Subcutaneous abdominal adipose tissue (tissue), 5 donors: ENCODE measurements at regions not wholly inside any gene's neighbourhood (a gene's known extent, or its start where the extent isn't known, plus 50 kb on each side); places are given as distances from the start of the nearest gene placed in this dataset.

Source experiments
- H3K27ac ChIP-seq: one replicate; pipeline ENCODE4 v1.7.0; 2013; ENCODE audit warnings: low read depth, mild to moderate bottlenecking, inconsistent platforms, low read length, moderate library complexity
- H3K27me3 ChIP-seq, 5 donors: one replicate each; pipeline ENCODE4 v1.7.0; 2013; ENCODE audit warnings: low read length in 5 of 5, inconsistent platforms in 1 of 5; ENCODE audit not compliant: control insufficient read depth in 5 of 5, insufficient read depth in 4 of 5
- H3K36me3 ChIP-seq, 5 donors: one replicate each; pipeline ENCODE4 v1.7.0; 2013; ENCODE audit warnings: low read length in 5 of 5; ENCODE audit not compliant: control insufficient read depth in 5 of 5, insufficient read depth in 5 of 5
- H3K4me1 ChIP-seq, 5 donors: one replicate each; pipeline ENCODE4 v1.7.0; 2013; ENCODE audit warnings: low read length in 5 of 5, mild to moderate bottlenecking in 3 of 5, moderate library complexity in 1 of 5; ENCODE audit not compliant: control insufficient read depth in 5 of 5, insufficient read depth in 5 of 5
- H3K4me3 ChIP-seq, 5 donors: one replicate each; pipeline ENCODE4 v1.7.0; 2013; ENCODE audit warnings: low read length in 5 of 5, low read depth in 1 of 5
- H3K9ac ChIP-seq, 5 donors: one replicate each; pipeline ENCODE4 v1.7.0; 2013; ENCODE audit warnings: low read length in 5 of 5, mild to moderate bottlenecking in 4 of 5, moderate library complexity in 3 of 5
- H3K9me3 ChIP-seq, 5 donors: one replicate each; pipeline ENCODE4 v1.7.0; 2013; ENCODE audit warnings: low read length in 5 of 5; ENCODE audit not compliant: control insufficient read depth in 5 of 5
- donor health status: healthy.
- donor health status: healthy.
- donor health status: healthy.
- donor health status: healthy.
- donor health status: healthy.

- H3K9ac ChIP-seq: no peak overlapping the region
- H3K4me1 ChIP-seq: no peaks in the 10 kb centered on the region
- H3K27ac ChIP-seq: no peak overlapping the region
- peaks cover 0 to 3% (median 0%) of the 10 kb centered on the region in 5 donors for H3K9me3 ChIP-seq
- H3K4me3 ChIP-seq: no peak overlapping the region
- H3K36me3 ChIP-seq: no peaks in the 10 kb centered on the region
- peaks cover 0 to 2% (median 0%) of the 10 kb centered on the region in 5 donors for H3K27me3 ChIP-seq
Measured at GRCh38 chr17:33352526-33352925, 59.4 kb upstream of the ASIC2 start.

DNA sequence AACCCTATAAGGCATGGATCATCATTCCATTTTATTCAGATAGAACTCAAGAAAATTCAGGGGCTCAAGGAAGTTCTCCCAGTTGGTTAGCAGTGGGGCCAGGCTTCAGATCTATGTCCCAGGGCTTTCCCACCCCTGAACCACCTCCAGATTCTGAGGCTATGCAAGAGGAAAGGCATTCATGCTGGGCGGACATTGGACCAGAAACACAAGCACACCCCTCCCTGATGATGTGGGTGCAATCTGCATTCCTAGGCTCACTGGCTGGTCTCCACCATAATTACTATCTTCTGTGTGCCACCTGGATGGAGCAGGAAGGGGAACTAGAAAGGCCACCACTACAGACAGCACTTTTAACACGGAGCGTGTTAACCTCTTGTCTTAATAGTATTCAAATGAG, 63.2 kb upstream of the ASIC2 start:
- H3K4me3 ChIP-seq: no peak overlapping the region
- no peak overlapping the region for H3K27ac ChIP-seq
- no peaks in the 10 kb centered on the region for H3K36me3 ChIP-seq
- peaks cover 0 to 3% (median 0%) of the 10 kb centered on the region in 5 donors for H3K9me3 ChIP-seq
- H3K27me3 ChIP-seq: peaks cover 0 to 2% (median 0%) of the 10 kb centered on the region in 5 donors
- H3K4me1 ChIP-seq: no peaks in the 10 kb centered on the region
- no peak overlapping the region for H3K9ac ChIP-seq

- Histone ChIP-seq H3K27ac (no peak overlapping the region), H3K4me3 (no peak overlapping the region), H3K9me3 (peaks cover 0 to 2% (median 0%) of the 10 kb centered on the region in 5 donors), H3K27me3 (no peaks in the 10 kb centered on the region), H3K36me3 (no peaks in the 10 kb centered on the region), H3K9ac (no peak overlapping the region), H3K4me1 (peaks cover 0 to 3% (median 0%) of the 10 kb centered on the region in 5 donors)
Measured at GRCh38 chr17:33363475-33363874, 70.4 kb upstream of the ASIC2 start.

DNA sequence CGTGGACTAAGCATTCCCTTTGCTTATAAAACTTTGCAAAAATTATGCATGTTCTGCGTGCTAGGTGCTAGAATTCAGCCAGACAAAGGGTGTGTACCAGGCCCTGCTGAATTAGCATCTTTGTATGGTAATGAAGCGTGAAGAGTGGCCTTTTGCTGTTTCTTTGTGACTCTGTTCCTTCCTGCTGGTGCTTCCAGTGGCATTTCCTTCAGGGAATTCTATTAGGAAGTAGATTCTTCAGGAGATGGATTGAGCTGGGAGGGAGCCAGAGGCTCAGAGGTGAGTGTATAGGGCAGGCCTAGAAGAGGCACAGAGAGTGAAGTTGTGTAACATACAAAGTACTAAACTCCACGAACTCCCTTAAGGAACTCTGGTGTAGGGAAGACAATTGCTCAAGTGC, 73.9 kb upstream of the ASIC2 start:
- H3K9me3 ChIP-seq: peaks cover 0 to 2% (median 0%) of the 10 kb centered on the region in 5 donors
- no peak overlapping the region for H3K4me3 ChIP-seq
- H3K9ac ChIP-seq: no peak overlapping the region
- H3K27me3 ChIP-seq: peaks cover 0 to 3% (median 0%) of the 10 kb centered on the region in 5 donors
- peaks cover 0 to 3% (median 0%) of the 10 kb centered on the region in 5 donors for H3K4me1 ChIP-seq
- H3K36me3 ChIP-seq: no peaks in the 10 kb centered on the region
- no peak overlapping the region for H3K27ac ChIP-seq

GRCh38 chr17:33369149-33369548, 76.1 kb upstream of the ASIC2 start:
- Histone ChIP-seq H3K9me3 (peaks cover 0 to 2% (median 0%) of the 10 kb centered on the region in 5 donors), H3K4me1 (peaks cover 0 to 3% (median 0%) of the 10 kb centered on the region in 5 donors), H3K27me3 (peaks cover 0 to 5% (median 3%) of the 10 kb centered on the region in 5 donors), H3K9ac (no peak overlapping the region), H3K36me3 (no peaks in the 10 kb centered on the region), H3K27ac (no peak overlapping the region), H3K4me3 (no peak overlapping the region)

- H3K27ac ChIP-seq: no peak overlapping the region
- no peaks in the 10 kb centered on the region for H3K36me3 ChIP-seq
Measured at GRCh38 chr17:33369876-33370275, 76.8 kb upstream of the ASIC2 start.

GRCh38 chr17:33370401-33370800, 77.3 kb upstream of the ASIC2 start:
- H3K27ac ChIP-seq: no peak overlapping the region
- peaks cover 0 to 5% (median 3%) of the 10 kb centered on the region in 5 donors for H3K27me3 ChIP-seq
- H3K4me1 ChIP-seq: peaks cover 0 to 3% (median 0%) of the 10 kb centered on the region in 5 donors
- H3K9ac ChIP-seq: no peak overlapping the region
- H3K36me3 ChIP-seq: no peaks in the 10 kb centered on the region
- peaks cover 0 to 2% (median 0%) of the 10 kb centered on the region in 5 donors for H3K9me3 ChIP-seq
- H3K4me3 ChIP-seq: no peak overlapping the region

More at GRCh38 chr17:33369876-33370275, 76.8 kb upstream of the ASIC2 start:
- peaks cover 0 to 2% (median 0%) of the 10 kb centered on the region in 5 donors for H3K9me3 ChIP-seq
- H3K9ac ChIP-seq: no peak overlapping the region
- no peak overlapping the region for H3K4me3 ChIP-seq
- H3K4me1 ChIP-seq: peaks cover 0 to 3% (median 0%) of the 10 kb centered on the region in 5 donors
- H3K27me3 ChIP-seq: peaks cover 0 to 5% (median 3%) of the 10 kb centered on the region in 5 donors

DNA sequence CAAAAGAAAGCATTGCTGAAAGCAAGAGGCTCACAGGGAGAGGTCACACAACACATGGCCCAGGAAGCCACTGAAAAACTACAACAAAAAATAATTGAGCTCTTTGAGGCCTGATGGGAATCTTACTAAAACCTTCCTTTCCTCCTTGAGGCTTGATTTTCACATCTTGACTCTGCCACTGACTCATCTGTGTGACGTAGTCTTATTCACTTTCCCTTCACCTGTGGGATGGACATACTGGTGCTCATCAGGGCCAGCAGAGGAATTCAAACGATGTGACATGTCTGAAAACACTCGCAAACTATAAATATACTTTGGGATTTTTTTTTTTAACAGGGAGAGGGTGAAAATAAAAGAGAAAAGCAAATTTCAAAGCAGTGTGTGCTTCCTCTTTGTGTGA, 78.3 kb upstream of the ASIC2 start:
- Histone ChIP-seq H3K4me3 (no peak overlapping the region), H3K27ac (no peak overlapping the region), H3K36me3 (no peaks in the 10 kb centered on the region), H3K27me3 (peaks cover 0 to 5% (median 3%) of the 10 kb centered on the region in 5 donors), H3K9me3 (peaks cover 0 to 2% (median 0%) of the 10 kb centered on the region in 5 donors), H3K9ac (no peak overlapping the region), H3K4me1 (peaks cover 0 to 3% (median 0%) of the 10 kb centered on the region in 5 donors)

- Histone ChIP-seq H3K27ac (no peak overlapping the region), H3K9me3 (no peaks in the 10 kb centered on the region), H3K4me1 (no peaks in the 10 kb centered on the region), H3K9ac (no peak overlapping the region), H3K4me3 (no peak overlapping the region), H3K27me3 (peaks cover 0 to 5% (median 3%) of the 10 kb centered on the region in 5 donors), H3K36me3 (no peaks in the 10 kb centered on the region)
Measured at GRCh38 chr17:33373273-33373672, 80.2 kb upstream of the ASIC2 start.

DNA sequence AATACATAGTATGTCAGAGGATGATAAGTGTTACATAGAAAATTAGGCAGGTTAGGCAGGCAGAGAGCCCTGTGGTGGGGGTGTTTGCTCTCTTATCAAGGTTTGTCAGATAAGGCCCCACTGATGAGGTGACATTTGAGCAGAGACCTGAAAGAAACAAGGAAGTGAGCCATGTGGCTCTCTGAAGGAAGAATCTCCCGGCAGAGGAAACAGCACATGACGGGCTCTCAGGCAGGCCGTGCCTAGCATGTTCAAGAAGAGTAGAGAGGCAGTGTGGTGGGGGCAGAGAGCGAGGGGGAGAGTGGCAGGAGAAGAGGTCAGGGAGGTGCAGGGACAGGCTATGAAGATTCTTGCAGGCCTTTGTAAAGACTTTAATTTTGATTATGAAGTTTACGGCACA, 82.0 kb upstream of the ASIC2 start:
- Histone ChIP-seq H3K4me1 (no peaks in the 10 kb centered on the region), H3K36me3 (no peaks in the 10 kb centered on the region), H3K27ac (no peak overlapping the region), H3K9ac (no peak overlapping the region), H3K9me3 (no peaks in the 10 kb centered on the region), H3K4me3 (no peak overlapping the region), H3K27me3 (peaks cover 0 to 8% (median 4%) of the 10 kb centered on the region in 5 donors)
